ENCODE measurements at regions not wholly inside any gene's neighbourhood (a gene's known extent, or its start where the extent isn't known, plus 50 kb on each side); places are given as distances from the start of the nearest gene placed in this dataset.

DNA sequence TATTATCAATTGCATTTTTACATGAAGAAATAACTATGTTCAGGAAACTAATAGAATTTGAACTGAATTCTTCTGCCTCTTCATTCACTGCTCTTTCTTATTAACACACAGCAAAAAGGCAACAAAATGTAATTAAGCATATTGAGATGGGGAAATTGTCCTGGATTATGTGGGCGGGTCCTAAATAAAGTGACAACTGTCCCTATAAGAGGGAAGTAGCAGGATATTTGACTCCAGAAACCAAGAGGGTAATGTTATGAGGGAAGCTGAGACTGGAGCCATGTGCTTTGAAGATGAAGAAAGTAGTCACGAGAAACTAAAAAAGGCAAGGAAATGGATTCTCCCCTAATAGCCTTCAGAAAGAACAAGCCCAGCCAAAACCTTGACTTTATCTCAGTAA is 311.2 kb upstream of the PIK3R1 start:
- TF ChIP-seq ISL1 (CRISPR knock-in tag; IDR thresholded peaks at IDR 0.05) (no peak), TCF4 (CRISPR knock-in tag; IDR thresholded peaks at IDR 0.05; ENCODE audit: borderline replicate concordance) (no peak), ESRRG (CRISPR knock-in tag; IDR thresholded peaks at IDR 0.05) (no peak), ZFP3 (CRISPR knock-in tag; IDR thresholded peaks at IDR 0.05) (no peak), CSDC2 (CRISPR knock-in tag; IDR thresholded peaks at IDR 0.05) (no peak), CREB5 (CRISPR knock-in tag; IDR thresholded peaks at IDR 0.05; ENCODE audit: low read depth) (no peak), OSR1 (CRISPR knock-in tag; IDR thresholded peaks at IDR 0.05) (no peak), SNAI2 (CRISPR knock-in tag; IDR thresholded peaks at IDR 0.05) (no peak), RARB (CRISPR knock-in tag; IDR thresholded peaks at IDR 0.05) (no peak)
- TF ChIP-seq, protein P1, sequence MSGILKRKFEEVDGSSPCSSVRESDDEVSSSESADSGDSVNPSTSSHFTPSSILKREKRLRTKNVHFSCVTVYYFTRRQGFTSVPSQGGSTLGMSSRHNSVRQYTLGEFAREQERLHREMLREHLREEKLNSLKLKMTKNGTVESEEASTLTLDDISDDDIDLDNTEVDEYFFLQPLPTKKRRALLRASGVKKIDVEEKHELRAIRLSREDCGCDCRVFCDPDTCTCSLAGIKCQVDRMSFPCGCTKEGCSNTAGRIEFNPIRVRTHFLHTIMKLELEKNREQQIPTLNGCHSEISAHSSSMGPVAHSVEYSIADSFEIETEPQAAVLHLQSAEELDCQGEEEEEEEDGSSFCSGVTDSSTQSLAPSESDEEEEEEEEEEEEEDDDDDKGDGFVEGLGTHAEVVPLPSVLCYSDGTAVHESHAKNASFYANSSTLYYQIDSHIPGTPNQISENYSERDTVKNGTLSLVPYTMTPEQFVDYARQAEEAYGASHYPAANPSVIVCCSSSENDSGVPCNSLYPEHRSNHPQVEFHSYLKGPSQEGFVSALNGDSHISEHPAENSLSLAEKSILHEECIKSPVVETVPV (CRISPR knock-in tag; IDR thresholded peaks at IDR 0.05): no peak

All from SK-N-SH treated with all-trans-retinoic acid at 6 μM for 48 hours (cell line).